ENCODE measurements at regions not wholly inside any gene's neighbourhood (a gene's known extent, or its start where the extent isn't known, plus 50 kb on each side); places are given as distances from the start of the nearest gene placed in this dataset.

DNA sequence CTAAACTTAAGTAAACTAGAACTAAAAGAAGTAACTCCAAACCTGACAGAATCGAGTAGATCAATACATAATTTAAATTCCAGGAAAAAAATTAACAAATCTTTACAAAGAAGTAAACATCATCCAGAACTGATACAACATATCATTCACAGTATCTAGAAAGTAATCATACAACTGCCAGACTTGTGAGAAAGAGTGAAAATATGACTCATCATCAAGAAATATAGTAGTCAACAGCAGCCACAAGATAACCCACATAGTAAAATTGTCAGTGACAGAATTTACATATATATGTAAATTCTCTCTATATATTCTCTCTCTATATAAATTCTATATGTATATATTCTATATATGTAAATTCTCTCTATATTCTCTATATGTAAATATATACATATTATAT lies 242.8 kb upstream of the RGS17 start:
- Histone ChIP-seq H3K4me3 (no peak overlapping the region), H3K36me3 (no peaks in the 10 kb centered on the region), H3K4me1 (no peaks in the 10 kb centered on the region), H3K9me3 (no peaks in the 10 kb centered on the region), H3K27me3 (no peaks in the 10 kb centered on the region), H3K27ac (no peak overlapping the region)
- no peak for DNase-seq
- TF ChIP-seq, protein P1, sequence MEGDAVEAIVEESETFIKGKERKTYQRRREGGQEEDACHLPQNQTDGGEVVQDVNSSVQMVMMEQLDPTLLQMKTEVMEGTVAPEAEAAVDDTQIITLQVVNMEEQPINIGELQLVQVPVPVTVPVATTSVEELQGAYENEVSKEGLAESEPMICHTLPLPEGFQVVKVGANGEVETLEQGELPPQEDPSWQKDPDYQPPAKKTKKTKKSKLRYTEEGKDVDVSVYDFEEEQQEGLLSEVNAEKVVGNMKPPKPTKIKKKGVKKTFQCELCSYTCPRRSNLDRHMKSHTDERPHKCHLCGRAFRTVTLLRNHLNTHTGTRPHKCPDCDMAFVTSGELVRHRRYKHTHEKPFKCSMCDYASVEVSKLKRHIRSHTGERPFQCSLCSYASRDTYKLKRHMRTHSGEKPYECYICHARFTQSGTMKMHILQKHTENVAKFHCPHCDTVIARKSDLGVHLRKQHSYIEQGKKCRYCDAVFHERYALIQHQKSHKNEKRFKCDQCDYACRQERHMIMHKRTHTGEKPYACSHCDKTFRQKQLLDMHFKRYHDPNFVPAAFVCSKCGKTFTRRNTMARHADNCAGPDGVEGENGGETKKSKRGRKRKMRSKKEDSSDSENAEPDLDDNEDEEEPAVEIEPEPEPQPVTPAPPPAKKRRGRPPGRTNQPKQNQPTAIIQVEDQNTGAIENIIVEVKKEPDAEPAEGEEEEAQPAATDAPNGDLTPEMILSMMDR (IDR thresholded peaks at IDR 0.05), result no peak
- no peak for TF ChIP-seq POLR2A (IDR thresholded peaks at IDR 0.05)
- intact Hi-C loops (cut with DNase I; ENCODE audit: low total_unique reads), result no loop called here

DNA sequence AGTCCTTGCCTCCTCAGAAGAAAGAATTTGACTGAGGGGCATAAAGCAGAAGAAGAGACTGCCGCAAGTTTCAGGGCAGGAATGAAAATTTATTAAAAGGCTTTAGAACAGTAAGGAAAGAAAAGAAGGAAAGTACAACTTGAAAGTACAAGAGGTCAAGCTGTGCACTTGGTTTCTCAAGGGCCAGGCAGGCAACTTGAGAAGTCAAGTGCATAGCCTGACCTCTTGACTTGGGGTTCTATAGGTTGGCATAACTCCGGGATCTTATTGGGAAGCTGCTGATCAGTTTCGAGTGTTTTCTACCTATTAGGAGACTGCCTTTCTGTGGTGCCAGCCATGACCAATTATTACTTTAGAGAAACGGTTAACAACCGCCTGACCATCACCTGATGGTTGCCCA lies 237.0 kb upstream of the RGS17 start:
- no peak overlapping the region for H3K27ac ChIP-seq
- no peak overlapping the region for H3K4me3 ChIP-seq
- no peak for DNase-seq
- intact Hi-C loops (cut with DNase I; ENCODE audit: low total_unique reads), result no loop called here
- TF ChIP-seq, protein P1 (IDR thresholded peaks at IDR 0.05), result no peak
- TF ChIP-seq POLR2A (IDR thresholded peaks at IDR 0.05), result no peak
- no peaks in the 10 kb centered on the region for H3K36me3 ChIP-seq
- H3K27me3 ChIP-seq, result no peaks in the 10 kb centered on the region
- H3K9me3 ChIP-seq, result no peaks in the 10 kb centered on the region
- H3K4me1 ChIP-seq, result no peaks in the 10 kb centered on the region

DNA sequence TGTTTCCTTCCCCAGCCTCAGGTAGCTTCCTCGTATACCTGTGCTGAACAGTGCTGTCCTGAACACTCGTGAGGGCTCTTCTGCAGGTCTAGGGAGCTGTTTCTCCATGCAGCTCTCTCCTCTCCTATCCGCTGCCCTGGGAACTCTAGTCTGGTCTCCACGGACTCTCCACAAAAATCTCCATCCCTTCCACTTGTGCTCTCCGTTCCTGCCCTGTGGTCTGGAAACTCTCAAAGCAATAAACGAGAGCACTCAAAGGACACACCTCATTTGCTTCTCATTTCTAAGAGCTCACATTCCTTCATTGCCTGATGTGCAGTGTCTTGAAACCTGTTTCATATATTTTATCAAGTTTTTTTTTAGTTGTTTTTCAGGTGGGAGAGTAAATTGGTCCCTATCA lies 235.9 kb upstream of the RGS17 start:
- no peaks in the 10 kb centered on the region for H3K36me3 ChIP-seq
- no peak for TF ChIP-seq POLR2A (IDR thresholded peaks at IDR 0.05)
- TF ChIP-seq, protein P1 (IDR thresholded peaks at IDR 0.05), result no peak
- no peak overlapping the region for H3K4me3 ChIP-seq
- no peaks in the 10 kb centered on the region for H3K4me1 ChIP-seq
- DNase-seq, result no peak
- H3K27me3 ChIP-seq, result no peaks in the 10 kb centered on the region
- H3K9me3 ChIP-seq, result no peaks in the 10 kb centered on the region
- intact Hi-C loops (cut with DNase I; ENCODE audit: low total_unique reads), result no loop called here
- no peak overlapping the region for H3K27ac ChIP-seq

DNA sequence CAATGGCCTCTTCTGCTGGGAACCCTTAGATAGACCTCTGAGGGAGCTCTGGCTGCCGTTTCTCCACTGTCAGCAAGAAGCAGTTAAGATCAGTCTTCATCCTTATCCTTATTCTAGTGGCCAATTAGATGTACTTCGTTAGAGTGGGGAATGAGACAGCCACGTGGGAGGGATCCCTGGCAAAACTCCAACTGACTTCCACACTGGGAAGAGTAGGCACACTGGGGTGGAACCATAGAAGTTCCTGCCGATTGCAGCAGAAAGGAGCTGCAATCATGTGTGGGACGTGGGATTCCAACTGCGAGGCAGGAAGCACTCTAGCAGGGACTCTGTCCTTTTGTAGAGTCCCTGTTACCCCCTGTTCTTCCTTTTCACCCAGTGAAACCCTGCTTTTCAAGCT lies 226.3 kb upstream of the RGS17 start:
- Histone ChIP-seq H3K27me3 (no peaks in the 10 kb centered on the region), H3K4me1 (no peaks in the 10 kb centered on the region), H3K36me3 (no peaks in the 10 kb centered on the region), H3K27ac (no peak overlapping the region), H3K4me3 (no peak overlapping the region), H3K9me3 (no peaks in the 10 kb centered on the region)
- TF ChIP-seq, protein P1 (IDR thresholded peaks at IDR 0.05), result no peak
- TF ChIP-seq POLR2A (IDR thresholded peaks at IDR 0.05), result no peak
- DNase-seq, result no peak
- intact Hi-C loops (cut with DNase I; ENCODE audit: low total_unique reads), result no loop called here

DNA sequence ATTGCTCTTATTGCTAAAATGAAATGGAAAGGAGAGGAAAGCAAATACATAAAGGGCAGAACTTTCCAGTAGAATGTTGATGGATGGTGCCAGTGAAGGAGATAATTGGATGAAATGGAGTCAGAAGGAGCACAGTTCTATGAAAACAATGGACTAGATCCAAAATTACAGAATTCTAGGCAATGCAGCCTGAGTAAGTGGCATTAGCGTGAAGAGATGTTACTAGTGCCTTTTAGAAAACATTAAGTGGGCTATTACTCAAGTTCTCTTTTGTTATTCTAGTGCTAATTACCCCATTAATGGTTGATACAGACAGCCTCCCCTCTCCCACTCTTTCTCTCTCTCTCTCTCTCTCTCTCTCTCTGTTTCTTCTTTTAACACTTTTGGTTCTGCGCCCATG lies 209.5 kb upstream of the RGS17 start:
- no peaks in the 10 kb centered on the region for H3K4me1 ChIP-seq
- no peaks in the 10 kb centered on the region for H3K9me3 ChIP-seq
- intact Hi-C loops (cut with DNase I; ENCODE audit: low total_unique reads), result no loop called here
- no peaks in the 10 kb centered on the region for H3K36me3 ChIP-seq
- H3K27me3 ChIP-seq, result no peaks in the 10 kb centered on the region
- no peak for DNase-seq
- no peak overlapping the region for H3K4me3 ChIP-seq
- no peak overlapping the region for H3K27ac ChIP-seq
- TF ChIP-seq, protein P1 (IDR thresholded peaks at IDR 0.05), result no peak
- TF ChIP-seq POLR2A (IDR thresholded peaks at IDR 0.05), result no peak
